Loucy (cell line): ENCODE measurements at regions not wholly inside any gene's neighbourhood (a gene's known extent, or its start where the extent isn't known, plus 50 kb on each side); places are given as distances from the start of the nearest gene placed in this dataset.

Source experiments
- CTCF ChIP-seq: fragments of 200-600 bp; sonication (generic); conservative IDR thresholded peaks from 2 replicates; pipeline ENCODE4 v1.5.1; 2014; ENCODE audit warnings: mild to moderate bottlenecking, antibody characterized with exemption, low read length
- EZH2phosphoT487 ChIP-seq: fragments of 200-600 bp; IDR thresholded peaks from 2 replicates; pipeline ENCODE4 v1.6.1; 2018; ENCODE audit warnings: antibody characterized with exemption, mild to moderate bottlenecking, moderate library complexity, borderline replicate concordance

GRCh38 chrX:99398545-99398944 is 1011.5 kb downstream of the PCDH19 start:
- no peak for TF ChIP-seq CTCF
- no peak for TF ChIP-seq EZH2phosphoT487
